Fibroblast of skin of abdomen (primary cell): ENCODE measurements at regions not wholly inside any gene's neighbourhood (a gene's known extent, or its start where the extent isn't known, plus 50 kb on each side); places are given as distances from the start of the nearest gene placed in this dataset.

Experiments
- DNase-seq: peaks from one replicate; pipeline ENCODE4 v3.0.0-alpha.2; 2013

- DNase-seq = no peak
Observed at GRCh38 chr10:131636841-131637724, 263.7 kb upstream of the PPP2R2D start.

GRCh38 chr10:131638049-131638879 is 262.5 kb upstream of the PPP2R2D start:
- no peak for DNase-seq

GRCh38 chr10:131638880-131639278 is 261.9 kb upstream of the PPP2R2D start:
- no peak for DNase-seq

- DNase-seq = no peak
Observed at GRCh38 chr10:131640045-131640644, 260.7 kb upstream of the PPP2R2D start.

GRCh38 chr10:131641231-131641630 is 259.6 kb upstream of the PPP2R2D start:
- DNase-seq = no peak

- no peak for DNase-seq
Observed at GRCh38 chr10:131641898-131642297, 258.9 kb upstream of the PPP2R2D start.

- DNase-seq = no peak
Observed at GRCh38 chr10:131642966-131643365, 257.8 kb upstream of the PPP2R2D start.

GRCh38 chr10:131644289-131644688 is 256.5 kb upstream of the PPP2R2D start:
- DNase-seq = no peak

- no peak for DNase-seq
Observed at GRCh38 chr10:131644864-131645658, 255.7 kb upstream of the PPP2R2D start.

GRCh38 chr10:131645756-131646155 is 255.1 kb upstream of the PPP2R2D start:
- no peak for DNase-seq

- DNase-seq = no peak
Observed at GRCh38 chr10:131646551-131647525, 254.0 kb upstream of the PPP2R2D start.

- DNase-seq = no peak
Observed at GRCh38 chr10:131647789-131648188, 253.0 kb upstream of the PPP2R2D start.

GRCh38 chr10:131648386-131649020 is 252.3 kb upstream of the PPP2R2D start:
- no peak for DNase-seq

GRCh38 chr10:131649617-131650016 is 251.2 kb upstream of the PPP2R2D start:
- no peak for DNase-seq

- DNase-seq = no peak
Observed at GRCh38 chr10:131650169-131650705, 250.6 kb upstream of the PPP2R2D start.

- DNase-seq = no peak
Observed at GRCh38 chr10:131650771-131651673, 249.8 kb upstream of the PPP2R2D start.

- no peak for DNase-seq
Observed at GRCh38 chr10:131651674-131652437, 249.0 kb upstream of the PPP2R2D start.

- no peak for DNase-seq
Observed at GRCh38 chr10:131652438-131653139, 248.2 kb upstream of the PPP2R2D start.
